HG03469 (cell line): ENCODE measurements at regions not wholly inside any gene's neighbourhood (a gene's known extent, or its start where the extent isn't known, plus 50 kb on each side); places are given as distances from the start of the nearest gene placed in this dataset.
"Not testable (repeated sequence)": the region's sequence is repeated elsewhere in the genome, so short reads cannot be mapped to it uniquely, and the experiment has no call there.

ENCODE experiments used
- ATAC-seq: cut with Tn5 transposase; IDR thresholded peaks from one replicate; pipeline ENCODE4 v1.9.1; 2021; ENCODE audit warnings: mild to moderate bottlenecking, moderate library complexity, moderate number of reproducible peaks; ENCODE audit not compliant: unreplicated experiment

DNA sequence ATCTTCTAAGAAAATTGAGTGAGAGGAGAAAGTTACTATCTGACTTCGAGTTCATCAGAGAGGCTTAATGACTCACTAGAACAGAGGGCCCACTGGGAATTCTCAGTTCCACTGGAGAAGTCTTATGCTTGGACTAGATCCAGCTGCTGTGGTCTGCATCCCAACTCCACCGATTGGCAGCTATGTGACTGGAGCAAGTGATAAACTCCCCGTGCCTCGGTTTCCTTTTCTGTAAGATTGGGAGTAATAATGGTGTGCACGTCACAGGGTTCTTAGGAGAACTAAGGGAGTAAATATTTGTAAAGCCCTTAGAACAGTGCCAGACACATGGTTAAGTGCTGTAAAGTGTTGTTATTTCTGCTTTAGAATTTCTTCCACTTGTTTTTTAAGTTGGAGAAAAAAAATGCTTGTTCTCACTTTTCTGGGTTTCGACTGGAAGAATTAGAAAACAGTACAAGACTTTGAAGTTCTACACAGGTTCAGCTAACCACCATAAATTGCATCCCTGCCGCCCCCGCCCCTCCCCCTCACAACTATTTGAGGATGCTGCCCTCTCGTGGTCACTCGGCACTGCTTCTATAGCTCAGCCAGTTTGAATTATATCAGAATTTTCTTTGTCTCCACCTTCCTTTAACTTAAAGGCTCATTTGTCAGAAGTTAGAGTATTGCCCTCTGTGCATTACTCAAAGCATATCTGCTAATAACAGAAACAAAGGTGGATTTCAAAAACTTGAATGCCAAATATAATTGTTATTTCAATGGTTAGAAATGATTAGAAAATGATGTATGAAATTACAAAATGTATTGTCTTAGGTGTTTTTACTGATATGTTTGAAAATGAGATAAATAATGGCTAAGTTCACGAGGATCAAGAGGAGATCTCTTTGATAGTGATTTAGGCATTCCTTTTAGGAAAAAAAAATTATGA, 95.0 kb upstream of the IFNGR1 start:
- ATAC-seq = no peak

DNA sequence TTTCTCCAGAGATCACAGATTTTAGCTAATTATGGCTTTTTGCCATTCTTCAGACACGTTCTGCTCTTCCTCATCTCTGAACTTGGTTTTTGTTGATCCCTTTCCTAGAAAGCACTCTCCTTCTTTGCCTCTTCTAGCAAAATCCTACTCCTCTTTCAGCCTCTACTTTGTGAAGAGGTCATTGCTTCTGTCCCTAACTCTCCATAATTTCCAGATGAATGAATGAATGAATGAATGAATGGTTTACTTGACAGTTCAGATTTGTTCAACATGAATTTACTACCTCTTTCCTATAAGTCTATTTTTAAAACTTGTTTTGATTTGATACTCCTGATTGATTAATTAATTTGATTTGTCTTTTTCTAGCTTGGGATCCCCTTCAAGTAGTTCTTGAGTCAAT, 94.0 kb upstream of the IFNGR1 start:
- ATAC-seq = no peak

DNA sequence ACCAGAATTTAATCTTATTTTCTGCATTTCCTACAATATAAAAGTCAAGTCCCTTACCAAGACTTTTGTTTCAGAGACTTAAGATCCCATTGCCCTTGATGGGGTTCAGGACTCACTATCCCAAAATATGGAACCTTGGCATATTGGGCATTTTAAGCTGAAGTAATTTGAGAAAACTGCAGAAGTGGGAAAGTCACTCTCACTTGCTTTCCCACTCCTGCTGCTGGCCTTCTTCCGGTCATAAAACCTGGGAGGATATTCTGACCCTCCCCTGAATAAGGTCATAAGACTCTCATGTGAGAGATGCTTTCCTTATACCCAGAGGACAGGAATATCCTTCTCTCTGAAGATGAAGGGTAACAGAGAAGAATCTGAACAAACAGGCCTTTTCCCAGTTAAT, 92.8 kb upstream of the IFNGR1 start:
- no peak for ATAC-seq

DNA sequence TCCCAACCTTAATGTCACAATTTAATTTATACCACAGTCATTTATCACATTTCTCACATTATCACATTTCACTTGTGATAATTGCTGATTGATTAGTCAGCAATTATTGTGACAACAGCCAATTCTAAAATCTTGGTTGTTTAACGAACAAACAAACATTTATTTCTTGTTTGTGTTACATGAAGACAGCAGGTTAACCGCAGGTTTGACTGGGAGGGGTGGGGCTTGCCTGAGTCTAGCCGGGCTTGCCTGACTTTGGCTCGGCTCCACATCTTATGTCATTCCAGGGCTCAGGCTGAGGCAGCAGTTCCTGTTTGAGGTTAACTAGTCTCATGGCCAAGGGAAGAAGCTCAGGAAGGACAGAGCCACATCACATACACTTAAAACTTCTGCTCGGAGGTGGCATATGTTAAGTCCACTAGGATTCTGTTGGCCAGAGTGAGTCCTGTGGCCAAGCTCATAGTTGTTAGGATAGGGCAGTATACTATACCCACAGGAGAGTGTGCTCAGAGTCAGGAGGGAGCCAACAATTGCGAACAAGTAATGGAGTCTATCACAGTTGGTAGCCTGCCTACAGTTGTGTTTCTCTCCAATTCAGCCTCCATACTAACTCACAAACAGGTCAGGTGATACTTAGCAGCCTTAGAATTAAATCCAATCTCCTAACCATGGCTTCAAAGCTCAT, 90.0 kb upstream of the IFNGR1 start:
- ATAC-seq = no peak

DNA sequence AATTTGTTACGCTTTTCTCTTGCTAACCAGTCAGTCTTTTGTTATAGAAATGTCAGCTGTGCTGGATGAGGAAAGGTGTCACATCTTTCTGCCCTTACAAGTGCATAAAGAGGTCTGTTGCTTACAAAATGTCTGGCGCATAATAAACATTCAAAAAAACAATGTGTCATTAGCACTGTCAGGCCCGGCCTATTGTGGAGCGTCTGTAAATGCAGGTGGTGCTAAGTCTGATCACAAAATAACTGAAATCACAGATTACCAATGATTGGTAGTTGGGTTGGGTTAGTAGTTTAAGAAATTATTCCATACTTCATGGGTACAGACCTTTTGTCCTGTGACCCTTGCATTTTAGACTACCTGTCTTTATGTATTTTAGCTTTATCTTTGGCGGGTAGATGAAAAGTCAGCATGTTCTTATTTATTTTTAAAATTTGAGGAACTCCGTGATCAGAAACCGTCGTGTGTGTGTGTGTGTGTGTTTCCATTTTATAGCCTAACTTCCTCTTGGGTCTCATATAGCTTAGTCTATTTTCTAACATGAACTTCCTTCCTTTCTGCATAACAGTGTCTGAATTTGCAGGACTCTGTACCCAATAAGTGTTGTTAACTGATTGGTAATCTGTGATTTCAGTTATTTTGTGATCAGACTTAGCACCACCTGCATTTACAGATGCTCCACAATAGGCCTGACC, 88.1 kb upstream of the IFNGR1 start:
- ATAC-seq = no peak

DNA sequence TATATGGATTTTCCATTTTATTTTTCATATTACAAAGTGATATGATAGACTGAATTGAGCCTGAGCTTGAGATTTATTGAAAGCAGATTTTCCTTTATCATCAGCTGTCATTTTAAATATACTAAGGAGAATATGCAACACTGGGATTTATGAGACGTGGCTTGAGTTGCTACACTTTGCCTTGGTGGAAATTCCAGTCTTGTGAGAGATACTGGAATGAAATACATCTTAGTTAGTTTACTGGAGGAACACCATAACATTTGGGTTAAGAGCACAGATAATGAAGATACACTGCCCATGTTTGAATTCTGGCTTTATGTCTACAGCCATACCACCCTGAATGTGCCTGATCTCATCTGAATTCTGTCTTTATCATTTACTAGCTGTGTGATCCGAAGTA, 86.5 kb upstream of the IFNGR1 start:
- ATAC-seq = no peak

DNA sequence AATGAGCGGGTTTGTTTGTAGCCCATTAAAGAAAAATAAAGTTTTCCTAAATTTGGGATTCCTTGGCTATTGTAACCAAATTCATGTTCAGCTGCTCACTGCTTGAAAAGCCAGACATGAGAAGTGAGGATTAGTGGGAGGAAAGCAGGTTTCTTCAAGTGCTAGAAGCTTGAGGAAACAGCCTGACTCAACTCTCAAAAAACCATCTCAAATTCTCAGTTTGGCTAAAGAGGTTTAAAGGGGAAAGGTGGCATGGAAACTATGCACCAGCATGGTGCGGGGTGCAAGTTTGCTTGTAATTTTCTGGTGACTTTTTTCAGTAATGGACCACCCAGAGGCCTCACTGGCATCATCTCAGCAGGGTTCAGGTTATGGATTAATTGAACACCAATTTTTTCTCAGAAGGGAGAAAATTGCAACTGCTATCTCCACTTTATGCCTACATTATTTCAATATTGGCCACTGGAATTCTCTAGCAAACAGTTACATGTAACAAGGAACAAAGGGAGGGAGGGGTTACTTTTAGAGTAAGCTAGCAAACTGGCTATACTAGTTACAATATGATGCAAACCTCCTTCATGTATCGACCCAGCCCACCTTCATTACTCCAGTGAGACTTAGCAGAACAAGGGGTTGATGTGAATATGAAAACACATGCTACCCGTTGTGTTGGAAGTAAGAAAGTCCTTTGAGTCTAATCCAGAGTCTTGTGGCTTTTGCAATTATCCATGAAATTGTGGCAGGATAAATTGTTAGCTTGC, 85.0 kb upstream of the IFNGR1 start:
- ATAC-seq = no peak

DNA sequence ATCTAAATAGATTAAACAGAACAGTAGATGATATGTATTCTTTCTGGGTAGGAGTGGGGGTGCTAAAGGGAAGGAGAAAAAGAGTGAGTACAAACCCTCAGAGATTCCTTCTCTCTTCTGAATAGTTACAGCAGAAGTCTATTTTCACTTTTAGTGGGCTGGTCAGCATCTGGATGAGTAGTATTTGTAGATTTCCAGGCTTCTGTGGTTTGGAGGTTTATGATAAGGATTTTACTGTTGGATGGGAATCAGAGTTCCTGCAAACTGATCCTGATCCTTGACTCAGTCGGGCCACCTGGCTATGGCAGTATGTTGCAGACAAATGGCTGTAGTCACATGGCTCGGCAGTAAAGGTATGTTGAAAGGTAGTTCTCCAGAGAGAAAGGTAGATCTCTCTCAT, 84.3 kb upstream of the IFNGR1 start:
- no peak for ATAC-seq

DNA sequence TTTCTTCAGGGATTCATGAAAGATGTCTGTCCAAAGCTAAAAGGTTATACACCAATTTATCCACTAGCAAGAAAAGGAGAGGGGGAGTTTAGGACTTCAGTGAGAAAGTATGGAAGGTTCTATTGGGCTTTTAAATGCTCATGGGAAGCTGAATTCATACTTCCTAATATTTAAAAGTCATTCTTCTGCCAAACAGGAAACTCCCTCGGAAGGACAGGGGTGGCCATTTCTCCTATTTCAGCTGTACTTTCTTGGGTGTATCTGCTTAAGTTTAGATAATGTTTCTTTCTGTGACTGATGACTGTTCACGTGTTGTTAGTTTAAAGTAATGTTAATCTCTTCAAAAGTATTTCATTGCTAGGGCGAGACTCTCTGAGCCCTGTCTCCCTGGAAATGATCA, 80.5 kb upstream of the IFNGR1 start:
- no peak for ATAC-seq

DNA sequence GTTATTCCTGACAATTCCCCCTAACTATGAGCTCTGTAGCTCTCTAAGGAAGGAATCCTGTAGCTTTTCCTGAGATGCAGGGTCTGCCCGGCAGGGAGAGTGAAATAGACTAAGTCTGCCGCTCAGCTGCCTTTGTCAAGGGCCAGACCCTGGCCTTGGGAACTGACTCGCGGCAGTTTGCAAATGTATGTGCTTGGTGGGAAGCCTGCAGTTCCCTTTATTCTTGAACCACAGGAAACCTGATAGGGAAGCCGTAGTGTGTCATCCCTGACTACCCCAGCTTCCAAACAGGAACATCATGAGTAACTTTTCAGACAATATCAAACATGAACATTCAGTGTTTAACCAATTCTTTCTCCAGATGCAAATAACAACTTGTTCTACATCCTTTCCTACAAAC, 78.7 kb upstream of the IFNGR1 start:
- ATAC-seq = no peak

DNA sequence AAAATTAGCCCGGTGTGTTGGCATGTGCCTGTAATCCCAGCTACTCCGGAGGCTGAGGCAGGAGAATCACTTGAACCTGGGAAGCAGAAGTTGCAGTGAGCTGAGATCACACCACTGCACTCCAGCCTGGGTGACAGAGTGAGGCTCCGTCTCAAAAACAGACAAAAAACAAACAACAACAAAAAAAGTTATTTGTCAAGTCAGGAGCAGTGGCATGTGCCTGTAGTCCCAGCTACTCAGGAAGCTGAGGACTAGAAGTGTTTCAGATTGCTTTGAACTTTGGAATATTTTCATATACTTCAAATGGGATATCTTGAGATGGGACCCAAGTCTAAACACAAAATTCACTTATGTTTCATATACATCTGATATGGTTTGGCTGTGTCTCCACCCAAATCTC, 73.1 kb upstream of the IFNGR1 start:
- ATAC-seq = not testable (repeated sequence)

DNA sequence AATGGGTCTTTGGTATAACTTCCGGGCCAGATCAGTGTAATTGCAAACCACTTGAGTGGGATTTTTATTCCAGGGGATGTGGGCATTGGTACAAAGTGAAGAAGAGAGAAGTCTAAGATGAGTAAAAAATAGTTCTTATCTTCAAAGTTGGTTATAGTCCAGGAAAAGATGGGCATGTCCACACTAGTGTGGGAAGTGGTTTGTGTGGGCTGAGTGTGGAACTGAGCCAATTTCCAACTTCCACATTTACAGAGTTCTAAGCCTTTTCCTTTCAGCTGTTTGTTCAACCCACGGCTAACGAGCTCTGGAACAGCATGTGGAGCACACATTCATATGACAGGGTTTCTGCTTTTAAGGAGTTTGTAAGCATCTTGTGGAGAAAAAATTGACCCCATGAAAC, 72.3 kb upstream of the IFNGR1 start:
- ATAC-seq = no peak

DNA sequence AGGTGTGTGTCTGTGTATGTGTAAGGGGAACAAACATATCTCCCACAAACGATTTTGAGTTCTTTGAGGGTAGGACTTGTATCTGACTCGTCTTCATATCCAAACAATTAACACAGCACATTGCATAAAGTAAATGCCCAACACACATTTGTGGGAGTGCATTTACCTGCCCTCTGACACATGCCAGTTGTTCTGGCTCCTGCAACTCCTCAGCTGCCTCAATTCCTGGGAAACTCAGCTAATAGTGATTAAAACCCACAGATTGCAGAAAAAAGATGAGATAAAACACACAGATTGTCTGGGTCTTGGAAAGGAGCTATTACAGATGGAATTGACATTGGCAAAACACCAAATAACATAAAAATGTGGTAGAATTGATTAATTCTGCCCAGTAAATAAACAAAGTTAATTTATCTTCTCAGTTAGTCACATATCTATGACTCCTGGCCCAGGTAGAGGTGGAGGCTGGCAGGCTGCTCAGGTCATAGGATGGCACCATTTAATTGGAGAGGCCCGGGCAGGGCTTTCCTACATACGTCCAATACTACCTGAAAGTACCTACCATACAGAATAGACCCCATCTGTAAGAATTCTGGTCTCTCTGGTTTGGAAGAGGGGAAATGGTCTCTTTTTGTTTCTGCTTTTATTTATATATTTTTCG, 71.5 kb upstream of the IFNGR1 start:
- ATAC-seq = no peak

DNA sequence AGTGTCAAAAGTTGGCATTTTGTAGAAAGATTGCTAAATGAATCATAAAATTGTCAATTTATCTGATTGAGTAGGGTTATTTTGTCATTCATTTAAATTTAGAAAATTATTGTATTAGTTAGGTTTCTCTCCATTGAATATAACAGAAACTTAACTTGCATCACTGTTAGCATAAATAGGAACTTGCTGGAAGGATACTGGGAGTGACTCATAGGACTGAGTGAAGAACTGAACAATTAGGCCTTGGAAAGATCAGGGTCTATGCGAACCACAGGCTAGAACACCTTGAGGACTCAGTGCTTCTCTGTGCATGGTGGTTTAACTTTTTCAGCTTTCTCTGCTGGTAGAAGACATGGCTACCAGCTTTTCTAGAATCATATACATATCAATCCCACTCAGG, 67.7 kb upstream of the IFNGR1 start:
- ATAC-seq = no peak

DNA sequence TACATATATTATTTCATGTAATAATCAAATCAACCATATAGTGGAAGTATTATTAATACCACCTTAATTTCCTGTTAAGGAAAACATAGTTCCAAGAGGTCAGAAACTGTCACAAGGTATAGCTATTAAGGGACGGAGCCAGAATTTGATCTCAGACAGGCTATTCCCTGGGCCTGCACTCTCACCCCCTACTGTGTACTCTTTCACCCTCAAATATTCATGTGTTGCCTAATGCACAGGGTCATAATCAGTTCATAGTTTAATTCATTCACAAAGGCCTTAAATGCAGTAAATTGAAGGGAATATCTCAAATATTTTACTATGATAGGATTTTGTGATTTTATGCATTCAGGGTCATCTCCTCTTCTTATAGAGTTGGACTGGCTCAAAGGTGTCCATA, 67.2 kb upstream of the IFNGR1 start:
- no peak for ATAC-seq

DNA sequence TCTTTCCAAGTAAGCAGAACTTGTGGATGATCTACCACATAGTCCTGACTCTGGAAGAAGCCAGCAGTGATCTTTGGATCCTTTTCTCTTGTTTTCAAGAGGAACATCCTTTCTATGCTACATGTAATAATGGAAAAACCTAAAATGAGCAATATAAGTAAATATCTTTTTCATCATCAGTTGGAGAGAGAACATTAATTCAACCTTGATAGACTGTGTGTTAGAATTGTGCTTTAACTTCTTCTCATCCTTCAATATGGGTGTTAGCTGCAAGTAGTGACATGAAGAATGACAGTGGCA, 65.6 kb upstream of the IFNGR1 start:
- no peak for ATAC-seq

DNA sequence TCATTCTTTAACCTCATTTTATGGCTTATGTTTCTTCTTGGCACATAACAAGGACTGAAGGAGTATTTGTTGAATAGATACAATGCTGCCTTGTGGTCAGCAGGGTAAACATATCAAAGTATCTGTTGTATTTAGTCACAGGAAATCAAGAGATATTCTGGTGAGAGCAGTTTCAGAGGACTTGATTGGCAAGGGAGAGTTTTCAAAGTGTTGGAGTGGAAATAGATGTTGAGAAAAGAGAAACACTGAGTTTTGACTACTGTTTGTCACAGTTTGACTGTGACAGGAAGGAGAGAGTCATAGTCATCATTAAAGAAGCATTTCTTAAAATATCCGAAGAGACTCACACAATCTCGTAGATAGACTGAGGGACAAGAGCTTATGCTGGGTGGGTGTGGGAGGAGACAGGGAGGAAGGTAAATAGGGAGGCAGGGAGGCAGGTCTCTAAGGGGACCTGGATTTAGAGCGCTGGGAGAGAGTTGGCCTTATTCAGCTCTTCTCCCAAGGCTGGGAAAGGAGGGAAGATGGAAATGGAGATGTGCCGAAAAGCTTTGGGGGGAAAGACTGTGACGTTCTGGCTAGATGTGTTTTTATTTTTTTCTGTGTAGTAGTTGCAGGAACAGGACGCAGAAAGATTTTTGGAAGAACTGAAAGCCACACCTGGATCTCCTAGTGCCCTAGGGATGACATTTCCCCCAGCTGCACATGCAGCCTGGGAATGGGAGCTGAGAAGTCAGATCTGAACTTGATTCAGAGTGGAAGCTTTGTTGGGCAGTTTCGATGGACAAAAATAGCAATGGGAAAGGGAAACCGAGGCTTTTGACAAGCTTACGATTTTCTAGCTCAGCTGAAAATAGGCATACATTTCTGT, 65.0 kb upstream of the IFNGR1 start:
- ATAC-seq = peak; percentile 66

DNA sequence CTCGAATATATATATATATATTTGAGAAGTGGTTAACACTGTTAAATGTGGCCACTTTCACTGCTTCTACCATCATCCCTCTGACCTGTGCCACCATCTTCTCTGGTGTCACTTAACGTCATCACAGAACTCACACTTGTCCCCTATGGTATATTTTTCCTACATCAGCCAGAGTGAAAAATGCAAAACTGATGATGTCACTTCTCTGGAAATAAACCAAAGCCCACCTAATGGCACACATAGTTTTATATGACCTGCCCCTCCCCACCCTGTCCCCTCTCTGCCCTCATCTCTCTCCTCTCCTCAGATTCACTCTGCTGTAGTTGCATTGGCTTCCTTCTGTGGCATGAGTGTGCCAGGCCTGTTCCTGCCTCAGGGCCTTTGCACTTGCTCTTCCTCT, 63.9 kb upstream of the IFNGR1 start:
- ATAC-seq = no peak

DNA sequence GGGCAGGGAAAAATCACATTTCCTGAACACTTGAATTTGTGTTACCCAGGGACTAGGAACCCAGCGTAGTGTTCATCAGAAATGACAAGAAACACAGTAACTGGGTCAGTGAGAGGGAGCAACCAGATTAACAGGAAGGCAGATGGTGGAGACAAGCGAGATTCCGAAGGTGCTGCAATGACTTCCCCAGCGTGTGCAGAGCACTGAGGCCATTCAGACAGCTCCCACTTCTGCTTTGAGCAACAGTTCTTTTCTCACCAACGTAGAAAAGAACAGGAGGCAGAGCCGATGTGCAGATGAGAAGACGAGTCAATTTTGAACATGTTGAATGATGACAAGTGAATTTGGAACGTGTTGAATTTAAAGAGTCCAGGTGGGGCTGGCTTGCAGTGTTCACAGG, 63.1 kb upstream of the IFNGR1 start:
- no peak for ATAC-seq

DNA sequence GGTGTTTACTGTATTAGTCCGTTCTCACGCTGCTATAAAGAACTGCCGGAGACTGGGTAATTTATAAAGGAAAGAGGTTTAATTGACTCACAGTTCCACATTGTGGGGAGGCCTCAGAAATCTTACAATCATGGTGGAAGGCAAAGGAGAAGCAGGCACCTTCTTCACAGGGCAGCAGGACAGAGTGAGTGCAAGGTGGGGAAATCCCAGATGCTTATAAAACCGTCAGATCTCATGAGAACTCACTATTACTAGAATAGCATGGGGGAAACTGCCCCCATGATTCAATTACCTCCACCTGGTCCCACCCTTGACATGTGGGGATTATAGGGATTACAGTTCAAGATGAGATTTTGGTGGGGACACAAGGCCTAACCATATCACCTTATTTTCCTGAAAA, 60.1 kb upstream of the IFNGR1 start:
- ATAC-seq = not testable (repeated sequence)
